Glutamatergic neuron (in vitro differentiated cells): ENCODE measurements at regions not wholly inside any gene's neighbourhood (a gene's known extent, or its start where the extent isn't known, plus 50 kb on each side); places are given as distances from the start of the nearest gene placed in this dataset.

ENCODE experiments used
- DNase-seq: peaks from one replicate; pipeline ENCODE4 v3.0.0; 2022
- H3K27ac Mint-ChIP-seq: one replicate; pipeline ENCODE4 v1.8.0; 2020; ENCODE audit warnings: mild to moderate bottlenecking, mixed read lengths, inconsistent platforms; ENCODE audit not compliant: unreplicated experiment
- H3K27me3 Mint-ChIP-seq: one replicate; pipeline ENCODE4 v1.8.0; 2020; ENCODE audit warnings: mild to moderate bottlenecking, moderate library complexity, mixed read lengths, inconsistent platforms; ENCODE audit not compliant: unreplicated experiment
- H3K36me3 Mint-ChIP-seq: one replicate; pipeline ENCODE4 v1.8.0; 2020; ENCODE audit warnings: mild to moderate bottlenecking, mixed read lengths, inconsistent platforms; ENCODE audit not compliant: unreplicated experiment
- H3K4me1 Mint-ChIP-seq: one replicate; pipeline ENCODE4 v1.8.0; 2020; ENCODE audit warnings: mild to moderate bottlenecking, low read depth, mixed read lengths, inconsistent platforms; ENCODE audit not compliant: unreplicated experiment
- H3K4me3 Mint-ChIP-seq: one replicate; pipeline ENCODE4 v1.8.0; 2020; ENCODE audit warnings: mild to moderate bottlenecking, mixed read lengths, inconsistent platforms; ENCODE audit not compliant: unreplicated experiment
- H3K9me3 Mint-ChIP-seq: one replicate; pipeline ENCODE4 v1.8.0; 2020; ENCODE audit warnings: mild to moderate bottlenecking, moderate library complexity, mixed read lengths, inconsistent platforms; ENCODE audit not compliant: unreplicated experiment
- TF ChIP-seq, protein P1 (sequence below): fragments of 200-600 bp; sonication (generic); IDR thresholded peaks from one replicate; pipeline ENCODE4 v1.5.0; 2021; ENCODE audit not compliant: partially characterized antibody, unreplicated experiment

DNA sequence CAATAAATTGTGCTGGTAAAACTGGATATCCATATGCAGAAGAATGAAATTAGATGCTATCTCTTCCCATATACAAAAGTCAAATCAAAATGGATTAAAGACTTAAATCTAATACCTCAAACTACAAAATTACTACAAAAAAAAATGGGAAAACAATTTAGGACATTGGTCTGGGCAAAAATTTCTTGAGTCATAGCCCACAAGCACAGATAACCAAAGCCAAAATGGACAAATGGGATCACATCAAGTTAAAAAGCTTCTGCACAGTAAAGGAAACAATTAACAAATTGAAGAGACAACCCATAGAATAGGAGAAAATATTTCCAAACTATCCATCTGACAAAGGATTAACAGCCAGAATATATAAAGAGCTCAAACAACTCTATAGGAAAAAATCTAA is 264.6 kb downstream of the NUAK1 start:
- no peak overlapping the region for H3K4me3 Mint-ChIP-seq
- peaks cover 7% of the 10 kb centered on the region for H3K36me3 Mint-ChIP-seq
- H3K27ac Mint-ChIP-seq = no peak overlapping the region
- H3K27me3 Mint-ChIP-seq = no peaks in the 10 kb centered on the region
- H3K9me3 Mint-ChIP-seq = peaks cover 2% of the 10 kb centered on the region
- TF ChIP-seq, protein P1, sequence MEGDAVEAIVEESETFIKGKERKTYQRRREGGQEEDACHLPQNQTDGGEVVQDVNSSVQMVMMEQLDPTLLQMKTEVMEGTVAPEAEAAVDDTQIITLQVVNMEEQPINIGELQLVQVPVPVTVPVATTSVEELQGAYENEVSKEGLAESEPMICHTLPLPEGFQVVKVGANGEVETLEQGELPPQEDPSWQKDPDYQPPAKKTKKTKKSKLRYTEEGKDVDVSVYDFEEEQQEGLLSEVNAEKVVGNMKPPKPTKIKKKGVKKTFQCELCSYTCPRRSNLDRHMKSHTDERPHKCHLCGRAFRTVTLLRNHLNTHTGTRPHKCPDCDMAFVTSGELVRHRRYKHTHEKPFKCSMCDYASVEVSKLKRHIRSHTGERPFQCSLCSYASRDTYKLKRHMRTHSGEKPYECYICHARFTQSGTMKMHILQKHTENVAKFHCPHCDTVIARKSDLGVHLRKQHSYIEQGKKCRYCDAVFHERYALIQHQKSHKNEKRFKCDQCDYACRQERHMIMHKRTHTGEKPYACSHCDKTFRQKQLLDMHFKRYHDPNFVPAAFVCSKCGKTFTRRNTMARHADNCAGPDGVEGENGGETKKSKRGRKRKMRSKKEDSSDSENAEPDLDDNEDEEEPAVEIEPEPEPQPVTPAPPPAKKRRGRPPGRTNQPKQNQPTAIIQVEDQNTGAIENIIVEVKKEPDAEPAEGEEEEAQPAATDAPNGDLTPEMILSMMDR = no peak
- DNase-seq = no peak
- H3K4me1 Mint-ChIP-seq = no peaks in the 10 kb centered on the region

DNA sequence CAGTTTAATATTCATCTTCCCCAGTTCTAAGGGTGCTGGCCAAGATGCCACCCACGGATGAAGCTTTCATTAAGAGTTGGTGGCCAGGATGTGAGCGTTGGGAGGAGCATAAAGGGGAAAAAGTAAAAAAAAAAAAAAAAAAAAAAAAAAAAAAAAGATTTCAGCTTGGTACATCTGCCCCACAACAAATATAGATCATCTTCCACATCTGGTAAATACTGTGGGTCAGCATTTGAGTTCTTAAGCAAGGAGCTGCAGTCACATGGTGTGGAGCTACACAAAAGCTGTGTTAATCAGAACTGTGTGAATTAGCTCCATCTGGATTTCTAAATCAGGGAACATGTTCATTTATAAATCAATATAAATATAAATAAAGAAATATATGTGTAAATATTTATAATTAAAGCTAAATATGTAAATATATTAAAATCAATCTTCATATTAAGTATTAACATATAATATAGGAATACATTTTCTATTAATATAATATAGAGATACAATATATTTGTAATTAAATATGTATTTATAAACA is 262.3 kb downstream of the NUAK1 start:
- Mint-ChIP-seq H3K36me3 (no peaks in the 10 kb centered on the region), H3K27me3 (no peaks in the 10 kb centered on the region), H3K4me3 (no peak overlapping the region), H3K9me3 (peaks cover 2% of the 10 kb centered on the region), H3K4me1 (no peaks in the 10 kb centered on the region), H3K27ac (no peak overlapping the region)
- no peak for DNase-seq
- TF ChIP-seq, protein P1 = no peak

DNA sequence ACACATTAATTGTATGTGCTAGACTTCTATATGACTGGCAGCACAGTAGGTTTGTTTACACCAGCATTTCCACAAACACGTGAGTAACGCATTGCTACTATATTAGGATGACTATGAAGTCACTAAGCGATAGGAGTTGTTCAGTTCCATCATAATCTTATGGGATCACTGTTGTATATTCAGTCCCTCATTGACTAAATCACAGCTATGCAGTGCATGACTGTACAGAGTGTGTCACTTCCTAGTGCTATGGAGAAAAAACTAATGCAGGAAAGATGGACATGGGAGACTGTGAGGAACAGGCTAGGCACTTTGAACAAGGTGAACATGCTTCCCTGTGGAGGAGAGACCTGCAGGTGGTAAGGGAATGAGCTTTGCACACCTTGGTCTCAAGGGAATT is 259.8 kb downstream of the NUAK1 start:
- Mint-ChIP-seq H3K36me3 (no peaks in the 10 kb centered on the region), H3K4me3 (no peak overlapping the region), H3K9me3 (no peaks in the 10 kb centered on the region), H3K27ac (no peak overlapping the region), H3K27me3 (no peaks in the 10 kb centered on the region), H3K4me1 (no peaks in the 10 kb centered on the region)
- TF ChIP-seq, protein P1 = no peak
- no peak for DNase-seq

DNA sequence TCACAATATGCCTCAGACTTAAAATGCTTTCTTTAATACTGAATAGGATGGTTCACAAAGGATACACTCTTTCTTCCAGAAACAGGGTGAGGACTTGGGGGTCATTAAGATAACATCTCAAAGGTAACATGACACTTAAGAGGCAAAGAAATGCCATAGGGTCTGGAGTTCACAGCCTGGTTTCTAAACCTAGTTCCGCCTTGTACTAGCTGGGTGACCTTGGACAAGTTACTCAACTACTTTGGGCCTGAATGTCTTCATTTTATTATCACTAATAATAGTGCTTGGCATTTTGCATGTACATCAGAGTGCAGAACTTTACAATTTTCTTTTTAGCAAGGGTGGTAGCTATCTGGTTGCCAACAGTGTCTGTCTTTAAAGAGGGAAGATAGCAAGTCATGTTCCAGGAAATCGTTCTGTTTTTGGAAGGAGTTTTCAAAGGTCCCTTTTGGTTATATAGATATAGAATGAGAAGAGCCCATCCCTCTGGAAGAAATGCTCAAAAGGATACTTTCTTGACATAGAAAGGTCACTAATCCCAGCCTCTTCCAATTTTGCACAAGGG is 257.8 kb downstream of the NUAK1 start:
- DNase-seq = no peak
- TF ChIP-seq, protein P1 = no peak
- Mint-ChIP-seq H3K27me3 (no peaks in the 10 kb centered on the region), H3K36me3 (peaks cover 6% of the 10 kb centered on the region), H3K4me3 (no peak overlapping the region), H3K4me1 (no peaks in the 10 kb centered on the region), H3K9me3 (no peaks in the 10 kb centered on the region), H3K27ac (no peak overlapping the region)

DNA sequence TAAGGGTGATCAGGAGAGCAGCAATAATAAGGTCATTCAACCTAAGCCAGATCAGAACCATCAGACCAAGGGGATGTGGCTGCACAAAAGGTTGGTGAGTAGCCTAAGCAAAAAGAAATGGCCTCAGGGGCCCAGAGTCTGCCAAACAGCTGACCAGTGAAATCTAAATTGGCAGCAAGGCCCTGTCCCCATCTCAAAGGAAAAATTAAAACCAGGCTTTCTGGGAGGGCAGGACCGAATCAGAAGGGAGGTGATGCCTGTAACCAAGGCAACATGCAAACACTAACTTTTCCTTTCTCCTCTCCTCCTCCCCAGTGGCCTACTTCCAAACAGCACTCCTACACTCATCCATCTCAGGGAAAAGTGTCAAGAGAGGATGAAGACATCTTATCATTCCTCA is 256.4 kb downstream of the NUAK1 start:
- H3K27ac Mint-ChIP-seq = no peak overlapping the region

More for the DNA sequence above, 256.4 kb downstream of the NUAK1 start:
- Mint-ChIP-seq H3K4me3 (no peak overlapping the region), H3K36me3 (peaks cover 6% of the 10 kb centered on the region), H3K9me3 (no peaks in the 10 kb centered on the region), H3K27me3 (no peaks in the 10 kb centered on the region), H3K4me1 (no peaks in the 10 kb centered on the region)
- TF ChIP-seq, protein P1 = no peak
- no peak for DNase-seq
